ENCODE measurements at regions not wholly inside any gene's neighbourhood (a gene's known extent, or its start where the extent isn't known, plus 50 kb on each side); places are given as distances from the start of the nearest gene placed in this dataset.

GRCh38 chr2:238761868-238762267 is 86.0 kb upstream of the TWIST2 start:
- no peak for ATAC-seq
- TF ChIP-seq, protein P1, sequence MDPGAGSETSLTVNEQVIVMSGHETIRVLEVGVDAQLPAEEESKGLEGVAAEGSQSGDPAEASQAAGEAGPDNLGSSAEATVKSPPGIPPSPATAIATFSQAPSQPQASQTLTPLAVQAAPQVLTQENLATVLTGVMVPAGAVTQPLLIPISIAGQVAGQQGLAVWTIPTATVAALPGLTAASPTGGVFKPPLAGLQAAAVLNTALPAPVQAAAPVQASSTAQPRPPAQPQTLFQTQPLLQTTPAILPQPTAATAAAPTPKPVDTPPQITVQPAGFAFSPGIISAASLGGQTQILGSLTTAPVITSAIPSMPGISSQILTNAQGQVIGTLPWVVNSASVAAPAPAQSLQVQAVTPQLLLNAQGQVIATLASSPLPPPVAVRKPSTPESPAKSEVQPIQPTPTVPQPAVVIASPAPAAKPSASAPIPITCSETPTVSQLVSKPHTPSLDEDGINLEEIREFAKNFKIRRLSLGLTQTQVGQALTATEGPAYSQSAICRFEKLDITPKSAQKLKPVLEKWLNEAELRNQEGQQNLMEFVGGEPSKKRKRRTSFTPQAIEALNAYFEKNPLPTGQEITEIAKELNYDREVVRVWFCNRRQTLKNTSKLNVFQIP (CRISPR knock-in tag; IDR thresholded peaks at IDR 0.05; ENCODE audit: borderline replicate concordance, low read depth), result no peak
- no peak for TF ChIP-seq PPARA (CRISPR knock-in tag; IDR thresholded peaks at IDR 0.05; ENCODE audit: borderline replicate concordance)
- TF ChIP-seq BACH2 (CRISPR knock-in tag; IDR thresholded peaks at IDR 0.05; ENCODE audit: borderline replicate concordance), result no peak
- no peak for TF ChIP-seq ZFP30 (CRISPR knock-in tag; IDR thresholded peaks at IDR 0.05)
- TF ChIP-seq, protein P2, sequence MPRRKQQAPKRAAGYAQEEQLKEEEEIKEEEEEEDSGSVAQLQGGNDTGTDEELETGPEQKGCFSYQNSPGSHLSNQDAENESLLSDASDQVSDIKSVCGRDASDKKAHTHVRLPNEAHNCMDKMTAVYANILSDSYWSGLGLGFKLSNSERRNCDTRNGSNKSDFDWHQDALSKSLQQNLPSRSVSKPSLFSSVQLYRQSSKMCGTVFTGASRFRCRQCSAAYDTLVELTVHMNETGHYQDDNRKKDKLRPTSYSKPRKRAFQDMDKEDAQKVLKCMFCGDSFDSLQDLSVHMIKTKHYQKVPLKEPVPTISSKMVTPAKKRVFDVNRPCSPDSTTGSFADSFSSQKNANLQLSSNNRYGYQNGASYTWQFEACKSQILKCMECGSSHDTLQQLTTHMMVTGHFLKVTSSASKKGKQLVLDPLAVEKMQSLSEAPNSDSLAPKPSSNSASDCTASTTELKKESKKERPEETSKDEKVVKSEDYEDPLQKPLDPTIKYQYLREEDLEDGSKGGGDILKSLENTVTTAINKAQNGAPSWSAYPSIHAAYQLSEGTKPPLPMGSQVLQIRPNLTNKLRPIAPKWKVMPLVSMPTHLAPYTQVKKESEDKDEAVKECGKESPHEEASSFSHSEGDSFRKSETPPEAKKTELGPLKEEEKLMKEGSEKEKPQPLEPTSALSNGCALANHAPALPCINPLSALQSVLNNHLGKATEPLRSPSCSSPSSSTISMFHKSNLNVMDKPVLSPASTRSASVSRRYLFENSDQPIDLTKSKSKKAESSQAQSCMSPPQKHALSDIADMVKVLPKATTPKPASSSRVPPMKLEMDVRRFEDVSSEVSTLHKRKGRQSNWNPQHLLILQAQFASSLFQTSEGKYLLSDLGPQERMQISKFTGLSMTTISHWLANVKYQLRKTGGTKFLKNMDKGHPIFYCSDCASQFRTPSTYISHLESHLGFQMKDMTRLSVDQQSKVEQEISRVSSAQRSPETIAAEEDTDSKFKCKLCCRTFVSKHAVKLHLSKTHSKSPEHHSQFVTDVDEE (CRISPR knock-in tag; IDR thresholded peaks at IDR 0.05), result no peak
- TF ChIP-seq TOX (CRISPR knock-in tag; IDR thresholded peaks at IDR 0.05; ENCODE audit: borderline replicate concordance), result no peak
- TF ChIP-seq ARNTL (CRISPR knock-in tag; IDR thresholded peaks at IDR 0.05; ENCODE audit: borderline replicate concordance, low read depth), result no peak
- TF ChIP-seq, protein P3, sequence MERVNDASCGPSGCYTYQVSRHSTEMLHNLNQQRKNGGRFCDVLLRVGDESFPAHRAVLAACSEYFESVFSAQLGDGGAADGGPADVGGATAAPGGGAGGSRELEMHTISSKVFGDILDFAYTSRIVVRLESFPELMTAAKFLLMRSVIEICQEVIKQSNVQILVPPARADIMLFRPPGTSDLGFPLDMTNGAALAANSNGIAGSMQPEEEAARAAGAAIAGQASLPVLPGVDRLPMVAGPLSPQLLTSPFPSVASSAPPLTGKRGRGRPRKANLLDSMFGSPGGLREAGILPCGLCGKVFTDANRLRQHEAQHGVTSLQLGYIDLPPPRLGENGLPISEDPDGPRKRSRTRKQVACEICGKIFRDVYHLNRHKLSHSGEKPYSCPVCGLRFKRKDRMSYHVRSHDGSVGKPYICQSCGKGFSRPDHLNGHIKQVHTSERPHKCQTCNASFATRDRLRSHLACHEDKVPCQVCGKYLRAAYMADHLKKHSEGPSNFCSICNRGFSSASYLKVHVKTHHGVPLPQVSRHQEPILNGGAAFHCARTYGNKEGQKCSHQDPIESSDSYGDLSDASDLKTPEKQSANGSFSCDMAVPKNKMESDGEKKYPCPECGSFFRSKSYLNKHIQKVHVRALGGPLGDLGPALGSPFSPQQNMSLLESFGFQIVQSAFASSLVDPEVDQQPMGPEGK (CRISPR knock-in tag; IDR thresholded peaks at IDR 0.05; ENCODE audit: borderline replicate concordance), result no peak
- no peak for TF ChIP-seq ZNF70 (CRISPR knock-in tag; IDR thresholded peaks at IDR 0.05)
- TF ChIP-seq CSDC2 (CRISPR knock-in tag; IDR thresholded peaks at IDR 0.05), result no peak
- TF ChIP-seq, protein P4, sequence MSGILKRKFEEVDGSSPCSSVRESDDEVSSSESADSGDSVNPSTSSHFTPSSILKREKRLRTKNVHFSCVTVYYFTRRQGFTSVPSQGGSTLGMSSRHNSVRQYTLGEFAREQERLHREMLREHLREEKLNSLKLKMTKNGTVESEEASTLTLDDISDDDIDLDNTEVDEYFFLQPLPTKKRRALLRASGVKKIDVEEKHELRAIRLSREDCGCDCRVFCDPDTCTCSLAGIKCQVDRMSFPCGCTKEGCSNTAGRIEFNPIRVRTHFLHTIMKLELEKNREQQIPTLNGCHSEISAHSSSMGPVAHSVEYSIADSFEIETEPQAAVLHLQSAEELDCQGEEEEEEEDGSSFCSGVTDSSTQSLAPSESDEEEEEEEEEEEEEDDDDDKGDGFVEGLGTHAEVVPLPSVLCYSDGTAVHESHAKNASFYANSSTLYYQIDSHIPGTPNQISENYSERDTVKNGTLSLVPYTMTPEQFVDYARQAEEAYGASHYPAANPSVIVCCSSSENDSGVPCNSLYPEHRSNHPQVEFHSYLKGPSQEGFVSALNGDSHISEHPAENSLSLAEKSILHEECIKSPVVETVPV (CRISPR knock-in tag; IDR thresholded peaks at IDR 0.05), result no peak

DNA sequence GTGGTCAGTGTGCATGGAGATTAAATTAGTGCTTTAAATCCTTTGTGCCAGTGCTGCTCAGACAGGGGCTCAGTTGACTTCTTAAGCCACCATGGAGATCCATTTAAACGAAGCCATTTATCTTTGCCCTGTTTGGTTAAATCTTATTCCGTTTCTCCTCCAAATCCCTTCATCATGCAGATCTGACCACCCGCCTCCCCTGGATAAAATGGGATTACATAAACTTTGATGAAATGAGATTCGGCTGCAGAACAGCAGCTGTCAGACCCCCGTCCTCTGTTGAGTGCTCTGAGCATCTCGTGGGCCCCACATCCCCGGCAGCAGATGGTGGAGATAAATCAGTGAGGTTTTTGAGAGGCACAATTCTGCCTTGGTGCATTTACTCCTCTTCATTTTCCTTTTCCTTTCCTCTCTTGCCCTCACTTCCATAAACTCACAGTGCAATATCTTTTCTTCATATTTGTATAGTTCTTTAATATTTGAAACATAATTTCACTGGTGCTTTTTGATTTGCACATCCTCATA is 84.4 kb upstream of the TWIST2 start:
- TF ChIP-seq TOX (CRISPR knock-in tag; IDR thresholded peaks at IDR 0.05; ENCODE audit: borderline replicate concordance) (no peak), PPARA (CRISPR knock-in tag; IDR thresholded peaks at IDR 0.05; ENCODE audit: borderline replicate concordance) (no peak), SNAI2 (CRISPR knock-in tag; IDR thresholded peaks at IDR 0.05) (no peak), CSDC2 (CRISPR knock-in tag; IDR thresholded peaks at IDR 0.05) (no peak), BACH2 (CRISPR knock-in tag; IDR thresholded peaks at IDR 0.05; ENCODE audit: borderline replicate concordance) (no peak), ZNF70 (CRISPR knock-in tag; IDR thresholded peaks at IDR 0.05) (no peak), ZFP3 (CRISPR knock-in tag; IDR thresholded peaks at IDR 0.05) (no peak), ZNF8 (CRISPR knock-in tag; IDR thresholded peaks at IDR 0.05) (no peak), TCF4 (CRISPR knock-in tag; IDR thresholded peaks at IDR 0.05; ENCODE audit: borderline replicate concordance) (no peak), ZFP30 (CRISPR knock-in tag; IDR thresholded peaks at IDR 0.05) (no peak), ZNF565 (CRISPR knock-in tag; conservative IDR thresholded peaks at IDR 0.05; ENCODE audit: low read depth) (no peak), ZC3H10 (CRISPR knock-in tag; IDR thresholded peaks at IDR 0.05) (no peak), OSR1 (CRISPR knock-in tag; IDR thresholded peaks at IDR 0.05) (no peak), ESRRG (CRISPR knock-in tag; IDR thresholded peaks at IDR 0.05) (no peak), GLIS3 (CRISPR knock-in tag; IDR thresholded peaks at IDR 0.05) (no peak)
- TF ChIP-seq, protein P4 (CRISPR knock-in tag; IDR thresholded peaks at IDR 0.05), result no peak
- TF ChIP-seq, protein P3 (CRISPR knock-in tag; IDR thresholded peaks at IDR 0.05; ENCODE audit: borderline replicate concordance), result no peak
- TF ChIP-seq, protein P5, sequence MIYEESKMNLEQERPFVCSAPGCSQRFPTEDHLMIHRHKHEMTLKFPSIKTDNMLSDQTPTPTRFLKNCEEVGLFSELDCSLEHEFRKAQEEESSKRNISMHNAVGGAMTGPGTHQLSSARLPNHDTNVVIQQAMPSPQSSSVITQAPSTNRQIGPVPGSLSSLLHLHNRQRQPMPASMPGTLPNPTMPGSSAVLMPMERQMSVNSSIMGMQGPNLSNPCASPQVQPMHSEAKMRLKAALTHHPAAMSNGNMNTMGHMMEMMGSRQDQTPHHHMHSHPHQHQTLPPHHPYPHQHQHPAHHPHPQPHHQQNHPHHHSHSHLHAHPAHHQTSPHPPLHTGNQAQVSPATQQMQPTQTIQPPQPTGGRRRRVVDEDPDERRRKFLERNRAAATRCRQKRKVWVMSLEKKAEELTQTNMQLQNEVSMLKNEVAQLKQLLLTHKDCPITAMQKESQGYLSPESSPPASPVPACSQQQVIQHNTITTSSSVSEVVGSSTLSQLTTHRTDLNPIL (CRISPR knock-in tag; IDR thresholded peaks at IDR 0.05; ENCODE audit: low read depth), result no peak
- TF ChIP-seq, protein P2 (CRISPR knock-in tag; IDR thresholded peaks at IDR 0.05), result no peak
- ATAC-seq, result no peak
